ENCODE measurements at regions not wholly inside any gene's neighbourhood (a gene's known extent, or its start where the extent isn't known, plus 50 kb on each side); places are given as distances from the start of the nearest gene placed in this dataset.

DNA sequence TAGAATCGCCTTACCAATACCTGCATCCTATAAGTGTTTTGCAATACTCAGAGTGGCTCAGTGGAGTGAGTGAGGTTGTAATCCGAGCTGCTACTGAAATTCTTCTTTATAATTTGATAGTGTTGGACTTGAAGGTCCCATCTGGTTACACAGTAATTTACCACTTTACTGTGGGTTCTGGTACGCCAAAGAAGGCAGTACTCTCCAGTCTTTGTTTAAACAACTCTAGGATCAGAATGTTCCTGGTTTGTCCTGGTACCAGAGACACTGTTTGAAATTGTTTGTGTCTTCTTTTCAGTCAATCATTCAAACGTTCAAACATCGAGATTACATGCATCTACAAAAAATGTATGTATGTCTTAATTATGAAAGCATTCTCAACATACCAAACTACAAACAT lies 51.3 kb upstream of the AMN1 start:
- TF ChIP-seq, protein P1, sequence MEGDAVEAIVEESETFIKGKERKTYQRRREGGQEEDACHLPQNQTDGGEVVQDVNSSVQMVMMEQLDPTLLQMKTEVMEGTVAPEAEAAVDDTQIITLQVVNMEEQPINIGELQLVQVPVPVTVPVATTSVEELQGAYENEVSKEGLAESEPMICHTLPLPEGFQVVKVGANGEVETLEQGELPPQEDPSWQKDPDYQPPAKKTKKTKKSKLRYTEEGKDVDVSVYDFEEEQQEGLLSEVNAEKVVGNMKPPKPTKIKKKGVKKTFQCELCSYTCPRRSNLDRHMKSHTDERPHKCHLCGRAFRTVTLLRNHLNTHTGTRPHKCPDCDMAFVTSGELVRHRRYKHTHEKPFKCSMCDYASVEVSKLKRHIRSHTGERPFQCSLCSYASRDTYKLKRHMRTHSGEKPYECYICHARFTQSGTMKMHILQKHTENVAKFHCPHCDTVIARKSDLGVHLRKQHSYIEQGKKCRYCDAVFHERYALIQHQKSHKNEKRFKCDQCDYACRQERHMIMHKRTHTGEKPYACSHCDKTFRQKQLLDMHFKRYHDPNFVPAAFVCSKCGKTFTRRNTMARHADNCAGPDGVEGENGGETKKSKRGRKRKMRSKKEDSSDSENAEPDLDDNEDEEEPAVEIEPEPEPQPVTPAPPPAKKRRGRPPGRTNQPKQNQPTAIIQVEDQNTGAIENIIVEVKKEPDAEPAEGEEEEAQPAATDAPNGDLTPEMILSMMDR (IDR thresholded peaks at IDR 0.05; ENCODE audit: insufficient read depth, low read depth, low read length), result no peak
- no peak for TF ChIP-seq EZH2 (IDR thresholded peaks at IDR 0.05; ENCODE audit: insufficient read depth, low read length)
